A673 (cell line): ENCODE measurements at regions not wholly inside any gene's neighbourhood (a gene's known extent, or its start where the extent isn't known, plus 50 kb on each side); places are given as distances from the start of the nearest gene placed in this dataset.

Source experiments
- BruUV-seq: library from RNA; stranded (reverse); fragments of 400-500 nt; replicated peaks from 2 replicates; lab custom pipeline; 2021; lab: Mats Ljungman, UMichigan
- CTCF ChIA-PET: fragments of 300-600 bp; sonication (Branson Sonifier 250); formaldehyde crosslinking; loops from one replicate; lab custom pipeline; 2022; ENCODE audit warnings: antibody characterized with exemption; lab: Charles Lee
- POLR2A ChIA-PET: fragments of 300-600 bp; sonication (Branson Sonifier 250); formaldehyde crosslinking; loops from one replicate; lab custom pipeline; 2022; ENCODE audit warnings: antibody characterized with exemption; ENCODE audit not compliant: low non-redundant PET; lab: Charles Lee
- DNase-seq: peaks from one replicate; pipeline ENCODE4 v3.0.0-alpha.2; 2015; ENCODE audit warnings: low spot score
- H3K27ac ChIP-seq: fragments of 200-600 bp; sonication (generic); 2 replicates; pipeline ENCODE4 v1.5.1; 2016; ENCODE audit warnings: mixed run types, low read depth, mild to moderate bottlenecking, mixed read lengths, antibody characterized with exemption, low read length; ENCODE audit not compliant: poor library complexity, severe bottlenecking
- H3K27me3 ChIP-seq: fragments of 200-600 bp; sonication (generic); replicated peaks from 2 replicates; pipeline ENCODE4 v1.6.1; 2017; ENCODE audit warnings: mixed run types, low read depth, mild to moderate bottlenecking, mixed read lengths, antibody characterized with exemption, low read length; ENCODE audit not compliant: insufficient read depth, poor library complexity
- H3K36me3 ChIP-seq: fragments of 200-600 bp; sonication (generic); 2 replicates; pipeline ENCODE4 v1.6.1; 2016; ENCODE audit warnings: mixed run types, mild to moderate bottlenecking, mixed read lengths, antibody characterized with exemption, low read length; ENCODE audit not compliant: insufficient read depth, poor library complexity, severe bottlenecking
- H3K4me1 ChIP-seq: fragments of 200-600 bp; sonication (generic); 2 replicates; pipeline ENCODE4 v1.6.1; 2017; ENCODE audit warnings: mixed run types, mild to moderate bottlenecking, mixed read lengths, antibody characterized with exemption, low read length; ENCODE audit not compliant: insufficient read depth, poor library complexity, severe bottlenecking
- H3K4me3 ChIP-seq: fragments of 200-600 bp; sonication (generic); 2 replicates; pipeline ENCODE4 v1.5.1; 2016; ENCODE audit warnings: low read depth, mixed run types, mild to moderate bottlenecking, mixed read lengths, low read length; ENCODE audit not compliant: poor library complexity, severe bottlenecking
- H3K9me3 ChIP-seq: fragments of 200-600 bp; sonication (generic); 2 replicates; pipeline ENCODE4 v1.6.1; 2016; ENCODE audit warnings: mixed run types, low read depth, mild to moderate bottlenecking, mixed read lengths, antibody characterized with exemption, low read length; ENCODE audit not compliant: poor library complexity, severe bottlenecking
- CTCF ChIP-seq: fragments of 300-800, 200-600 bp; sonication (generic); conservative IDR thresholded peaks from 2 replicates; pipeline ENCODE4 v1.5.1; 2017; ENCODE audit warnings: low read depth, mild to moderate bottlenecking, antibody characterized with exemption, low read length, moderate library complexity, mixed read lengths
- EZH2 ChIP-seq: fragments of 200-600 bp; sonication (generic); IDR thresholded peaks from 2 replicates; pipeline ENCODE4 v1.6.1; 2017; ENCODE audit warnings: borderline replicate concordance, low read depth, mild to moderate bottlenecking, mixed read lengths, antibody characterized with exemption, low read length; ENCODE audit not compliant: poor library complexity, severe bottlenecking
- intact Hi-C: fragments of 100-400 bp; cut with micrococcal nuclease; formaldehyde crosslinking; loops from one replicate; pipeline ENCODE4 v1.10.0; 2022; ENCODE audit not compliant: unreplicated experiment

- no peak for DNase-seq
- ChIA-PET CTCF (no interaction called here), POLR2A (no interaction called here)
- Histone ChIP-seq H3K4me3 (no peak overlapping the region), H3K27me3 (no peaks in the 10 kb centered on the region), H3K36me3 (no peaks in the 10 kb centered on the region), H3K27ac (no peak overlapping the region), H3K9me3 (no peaks in the 10 kb centered on the region), H3K4me1 (peaks cover 12% of the 10 kb centered on the region)
- intact Hi-C loops = no loop called here
- TF ChIP-seq EZH2 (no peak), CTCF (no peak)
- no TSS peak for BruUV-seq
These were observed 248.7 kb downstream of the TFCP2L1 start for GRCh38 chr2:121036226-121036692.

DNA sequence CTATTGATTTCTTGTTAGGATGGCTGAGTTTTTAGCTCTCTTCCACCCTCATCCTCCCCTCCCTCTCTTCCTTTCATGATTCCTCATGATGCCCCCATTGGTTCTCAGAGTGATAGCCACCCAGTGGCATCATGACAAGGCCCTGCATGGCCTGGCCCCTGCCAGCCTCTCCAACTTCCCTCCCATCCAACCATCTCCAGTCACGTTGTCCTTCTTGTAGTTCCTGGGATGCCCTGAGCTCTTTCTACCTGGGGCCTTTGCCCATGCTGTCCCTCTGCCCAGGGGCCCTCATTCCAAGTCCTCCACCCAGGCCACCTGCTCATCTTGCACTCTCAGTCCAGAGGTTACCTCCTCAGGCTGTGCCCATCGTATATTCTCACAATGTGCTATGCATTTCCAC lies 247.5 kb downstream of the TFCP2L1 start:
- TF ChIP-seq CTCF = no peak
- intact Hi-C loops = no loop called here
- H3K4me3 ChIP-seq = no peak overlapping the region
- no peak for DNase-seq
- ChIA-PET CTCF (no interaction called here), POLR2A (no interaction called here)
- peaks cover 12% of the 10 kb centered on the region for H3K4me1 ChIP-seq
- no peaks in the 10 kb centered on the region for H3K9me3 ChIP-seq
- H3K27ac ChIP-seq = no peak overlapping the region
- H3K27me3 ChIP-seq = no peaks in the 10 kb centered on the region
- no TSS peak for BruUV-seq
- no peaks in the 10 kb centered on the region for H3K36me3 ChIP-seq

DNA sequence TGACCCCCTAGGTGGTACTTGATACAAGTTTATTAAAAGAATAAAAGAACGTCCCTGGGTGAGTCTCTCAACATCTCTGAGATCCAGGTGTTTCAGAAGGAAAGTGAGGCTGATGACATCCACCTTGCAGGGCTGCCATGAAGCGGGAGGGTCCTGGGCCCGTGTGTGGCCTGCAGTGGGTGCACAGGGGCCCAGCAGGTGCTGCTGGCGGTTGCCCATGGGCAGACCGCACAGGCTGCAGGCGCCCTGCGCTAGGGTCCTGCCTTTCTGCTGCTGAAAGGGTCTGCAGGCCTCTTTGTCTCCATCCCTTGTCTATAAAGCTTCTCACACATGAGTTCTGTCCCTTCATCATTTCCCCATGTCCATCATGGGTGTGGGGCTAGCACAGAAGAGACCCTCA lies 247.0 kb downstream of the TFCP2L1 start:
- H3K27me3 ChIP-seq = no peaks in the 10 kb centered on the region
- ChIA-PET CTCF (interaction anchor here (0.7 kb wide), 1 partner anchor 494 kb away, joined by 4 read pairs; no protein-coding TSS in a partner anchor), POLR2A (no interaction called here)
- H3K36me3 ChIP-seq = no peaks in the 10 kb centered on the region
- no peak overlapping the region for H3K27ac ChIP-seq
- intact Hi-C loops = no loop called here
- no peak for DNase-seq
- H3K9me3 ChIP-seq = no peaks in the 10 kb centered on the region
- peaks cover 12% of the 10 kb centered on the region for H3K4me1 ChIP-seq
- TF ChIP-seq EZH2 (no peak), CTCF (no peak)
- BruUV-seq = no TSS peak
- H3K4me3 ChIP-seq = no peak overlapping the region
